ENCODE measurements at regions not wholly inside any gene's neighbourhood (a gene's known extent, or its start where the extent isn't known, plus 50 kb on each side); places are given as distances from the start of the nearest gene placed in this dataset.

DNA sequence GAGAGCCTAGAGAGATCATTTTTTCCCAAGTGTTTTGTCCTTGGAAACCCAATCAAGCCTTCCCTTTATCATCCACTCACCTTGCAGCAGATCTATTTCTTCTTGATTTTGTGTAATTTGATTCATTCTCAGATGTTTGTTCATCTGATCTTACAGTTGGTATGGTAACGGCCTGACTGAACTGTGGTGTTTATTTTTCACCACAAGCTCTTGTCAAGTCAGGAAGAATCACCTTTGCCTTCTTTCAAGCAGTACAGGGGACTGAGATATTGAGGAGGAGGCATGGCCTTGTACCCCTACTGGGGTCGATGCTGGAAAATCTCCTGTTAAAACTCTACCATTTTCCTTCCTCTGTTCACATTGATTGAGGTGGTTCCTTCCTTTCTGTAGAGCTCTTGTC, 361.4 kb upstream of the CFAP20DC start:
- TF ChIP-seq, protein P1, sequence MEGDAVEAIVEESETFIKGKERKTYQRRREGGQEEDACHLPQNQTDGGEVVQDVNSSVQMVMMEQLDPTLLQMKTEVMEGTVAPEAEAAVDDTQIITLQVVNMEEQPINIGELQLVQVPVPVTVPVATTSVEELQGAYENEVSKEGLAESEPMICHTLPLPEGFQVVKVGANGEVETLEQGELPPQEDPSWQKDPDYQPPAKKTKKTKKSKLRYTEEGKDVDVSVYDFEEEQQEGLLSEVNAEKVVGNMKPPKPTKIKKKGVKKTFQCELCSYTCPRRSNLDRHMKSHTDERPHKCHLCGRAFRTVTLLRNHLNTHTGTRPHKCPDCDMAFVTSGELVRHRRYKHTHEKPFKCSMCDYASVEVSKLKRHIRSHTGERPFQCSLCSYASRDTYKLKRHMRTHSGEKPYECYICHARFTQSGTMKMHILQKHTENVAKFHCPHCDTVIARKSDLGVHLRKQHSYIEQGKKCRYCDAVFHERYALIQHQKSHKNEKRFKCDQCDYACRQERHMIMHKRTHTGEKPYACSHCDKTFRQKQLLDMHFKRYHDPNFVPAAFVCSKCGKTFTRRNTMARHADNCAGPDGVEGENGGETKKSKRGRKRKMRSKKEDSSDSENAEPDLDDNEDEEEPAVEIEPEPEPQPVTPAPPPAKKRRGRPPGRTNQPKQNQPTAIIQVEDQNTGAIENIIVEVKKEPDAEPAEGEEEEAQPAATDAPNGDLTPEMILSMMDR (IDR thresholded peaks at IDR 0.05; ENCODE audit: insufficient read depth, low read length, severe bottlenecking) = no peak
- peak; percentile 18 for DNase-seq (ENCODE audit: low read depth)

DNA sequence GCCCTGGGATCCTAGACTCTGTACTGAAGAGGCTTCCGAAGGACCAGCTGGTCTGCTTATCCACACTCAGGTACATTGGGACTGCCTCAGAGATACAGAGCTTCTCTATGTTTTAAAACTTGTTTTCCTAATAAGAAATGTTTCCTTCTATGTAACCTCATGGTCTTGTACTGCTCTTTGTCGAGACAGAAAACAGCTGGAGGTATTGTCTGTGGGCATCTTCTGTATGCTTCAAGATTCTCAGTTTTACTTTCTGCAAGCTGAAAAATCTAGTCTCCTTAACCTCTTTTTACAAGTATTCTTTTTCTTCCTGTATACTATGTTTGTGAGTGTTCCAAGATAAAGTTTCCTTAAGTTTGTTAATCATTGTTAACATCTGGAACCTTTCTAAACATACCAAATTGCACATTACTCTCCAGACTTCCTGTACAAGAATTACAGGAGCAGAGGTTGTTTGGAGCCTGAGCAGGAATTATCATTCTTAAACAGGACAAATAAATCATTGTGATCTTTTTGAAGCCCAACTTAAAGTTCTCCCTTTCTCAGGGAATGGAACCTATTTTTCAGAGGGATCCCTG, 358.3 kb upstream of the CFAP20DC start:
- no peak for DNase-seq (ENCODE audit: low read depth)
- TF ChIP-seq, protein P1 (IDR thresholded peaks at IDR 0.05; ENCODE audit: insufficient read depth, low read length, severe bottlenecking) = no peak
- H3K4me3 ChIP-seq (ENCODE audit: low read depth, low read length) = no peak overlapping the region
- no peaks in the 10 kb centered on the region for H3K27me3 ChIP-seq (ENCODE audit: control insufficient read depth, insufficient read depth, low read length)
- H3K36me3 ChIP-seq (ENCODE audit: control insufficient read depth, insufficient read depth, low read length) = no peaks in the 10 kb centered on the region
- no peak for FAIRE-seq

More for the DNA sequence above, 361.4 kb upstream of the CFAP20DC start:
- Histone ChIP-seq H3K4me3 (ENCODE audit: low read depth, low read length) (no peak overlapping the region), H3K27me3 (ENCODE audit: control insufficient read depth, insufficient read depth, low read length) (no peaks in the 10 kb centered on the region), H3K36me3 (ENCODE audit: control insufficient read depth, insufficient read depth, low read length) (no peaks in the 10 kb centered on the region)
- no peak for FAIRE-seq

DNA sequence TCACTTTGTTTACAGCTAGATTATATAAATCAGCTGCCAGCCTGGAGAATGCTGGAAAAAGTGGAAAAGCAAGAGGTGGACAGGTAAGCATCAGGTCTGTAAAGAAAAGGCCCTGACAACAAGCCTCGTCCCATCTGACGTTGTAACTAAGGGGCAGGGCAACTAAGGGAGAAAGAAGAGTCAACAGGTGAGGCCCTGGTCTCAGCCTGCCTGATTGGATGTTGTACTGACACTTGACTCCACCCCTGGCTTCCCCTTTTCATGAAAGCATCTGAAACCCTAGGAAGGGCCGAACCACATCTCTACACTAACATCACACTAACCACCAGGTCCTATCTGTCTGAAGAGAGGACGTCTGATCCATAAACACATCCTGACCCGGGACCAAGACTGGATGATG, 357.6 kb upstream of the CFAP20DC start:
- TF ChIP-seq, protein P1 (IDR thresholded peaks at IDR 0.05; ENCODE audit: insufficient read depth, low read length, severe bottlenecking) = no peak
- FAIRE-seq = no peak
- no peak for DNase-seq (ENCODE audit: low read depth)

DNA sequence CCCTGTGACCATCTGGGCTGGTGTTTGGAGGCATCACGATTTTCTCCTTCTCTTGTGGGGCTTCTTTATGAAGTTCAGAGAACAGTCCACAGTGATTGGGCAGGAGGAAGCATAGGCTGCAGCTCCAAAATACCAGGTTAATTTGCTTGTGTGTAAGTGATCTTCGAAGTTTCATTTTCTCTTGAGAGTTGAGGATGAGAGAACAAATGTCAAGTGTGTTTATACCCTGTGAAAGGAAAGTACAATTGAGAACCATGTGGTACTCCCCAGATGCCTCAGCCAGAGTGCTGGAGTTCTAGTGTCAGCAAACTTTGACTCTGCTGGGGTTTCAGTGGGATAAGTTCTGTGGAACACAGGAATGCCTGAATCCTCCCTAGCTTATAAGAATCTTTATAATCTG, 357.1 kb upstream of the CFAP20DC start:
- TF ChIP-seq, protein P1 (IDR thresholded peaks at IDR 0.05; ENCODE audit: insufficient read depth, low read length, severe bottlenecking) = no peak
- Histone ChIP-seq H3K27me3 (ENCODE audit: control insufficient read depth, insufficient read depth, low read length) (no peaks in the 10 kb centered on the region), H3K4me3 (ENCODE audit: low read depth, low read length) (no peak overlapping the region), H3K36me3 (ENCODE audit: control insufficient read depth, insufficient read depth, low read length) (no peaks in the 10 kb centered on the region)
- DNase-seq (ENCODE audit: low read depth) (no peak), FAIRE-seq (no peak)

More for the DNA sequence above, 357.6 kb upstream of the CFAP20DC start:
- H3K27me3 ChIP-seq (ENCODE audit: control insufficient read depth, insufficient read depth, low read length) = no peaks in the 10 kb centered on the region
- no peak overlapping the region for H3K4me3 ChIP-seq (ENCODE audit: low read depth, low read length)
- no peaks in the 10 kb centered on the region for H3K36me3 ChIP-seq (ENCODE audit: control insufficient read depth, insufficient read depth, low read length)

DNA sequence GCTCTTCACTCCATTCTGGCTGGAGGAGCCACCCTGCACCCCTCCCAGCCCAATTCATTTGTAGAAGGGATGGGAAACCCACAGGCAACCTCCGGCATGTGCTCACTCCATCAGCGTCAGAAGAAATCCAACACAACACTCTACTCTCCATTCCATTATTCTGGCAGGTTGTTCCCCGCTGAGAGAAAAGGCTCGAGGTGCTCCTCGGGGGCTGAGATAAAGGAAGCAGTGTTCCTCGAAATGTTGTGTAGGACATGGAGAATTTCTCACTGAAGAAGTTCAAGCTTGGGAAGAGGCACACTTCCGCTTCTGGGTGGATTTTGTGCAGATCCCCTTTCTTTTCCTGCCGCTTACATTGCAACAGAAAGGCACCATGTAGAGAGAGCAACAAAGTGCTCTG, 355.0 kb upstream of the CFAP20DC start:
- DNase-seq (ENCODE audit: low read depth) = no peak
- H3K36me3 ChIP-seq (ENCODE audit: control insufficient read depth, insufficient read depth, low read length) = no peaks in the 10 kb centered on the region
- no peak overlapping the region for H3K4me3 ChIP-seq (ENCODE audit: low read depth, low read length)
- TF ChIP-seq, protein P1 (IDR thresholded peaks at IDR 0.05; ENCODE audit: insufficient read depth, low read length, severe bottlenecking) = no peak
- H3K27me3 ChIP-seq (ENCODE audit: control insufficient read depth, insufficient read depth, low read length) = no peaks in the 10 kb centered on the region
- FAIRE-seq = peak; percentile 66

DNA sequence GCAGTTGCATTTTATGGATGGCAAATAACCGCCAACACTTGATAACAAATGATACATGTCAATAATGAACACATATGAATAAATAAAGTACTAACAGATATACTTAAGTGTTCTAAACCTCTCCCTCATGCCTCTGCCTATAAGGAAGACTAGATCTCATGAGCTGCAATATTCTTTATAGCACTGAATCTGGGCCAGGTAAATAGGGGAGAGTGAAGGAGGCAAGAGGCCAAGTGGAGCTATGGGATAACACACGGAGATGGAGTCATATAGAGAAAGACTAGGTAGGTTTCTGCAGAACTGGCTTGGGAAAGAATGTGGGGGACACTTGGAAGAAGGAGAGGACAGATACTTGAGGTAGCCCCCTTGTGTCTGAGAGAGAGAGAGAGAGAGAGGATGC, 354.2 kb upstream of the CFAP20DC start:
- Histone ChIP-seq H3K27me3 (ENCODE audit: control insufficient read depth, insufficient read depth, low read length) (no peaks in the 10 kb centered on the region), H3K36me3 (ENCODE audit: control insufficient read depth, insufficient read depth, low read length) (no peaks in the 10 kb centered on the region), H3K4me3 (ENCODE audit: low read depth, low read length) (no peak overlapping the region)
- TF ChIP-seq, protein P1 (IDR thresholded peaks at IDR 0.05; ENCODE audit: insufficient read depth, low read length, severe bottlenecking) = no peak
- no peak for FAIRE-seq
- DNase-seq (ENCODE audit: low read depth) = no peak
